GM19035 (cell line): ENCODE measurements at regions not wholly inside any gene's neighbourhood (a gene's known extent, or its start where the extent isn't known, plus 50 kb on each side); places are given as distances from the start of the nearest gene placed in this dataset.

Source experiments
- ATAC-seq: cut with Tn5 transposase; IDR thresholded peaks from one replicate; pipeline ENCODE4 v1.9.1; 2021; ENCODE audit not compliant: unreplicated experiment

DNA sequence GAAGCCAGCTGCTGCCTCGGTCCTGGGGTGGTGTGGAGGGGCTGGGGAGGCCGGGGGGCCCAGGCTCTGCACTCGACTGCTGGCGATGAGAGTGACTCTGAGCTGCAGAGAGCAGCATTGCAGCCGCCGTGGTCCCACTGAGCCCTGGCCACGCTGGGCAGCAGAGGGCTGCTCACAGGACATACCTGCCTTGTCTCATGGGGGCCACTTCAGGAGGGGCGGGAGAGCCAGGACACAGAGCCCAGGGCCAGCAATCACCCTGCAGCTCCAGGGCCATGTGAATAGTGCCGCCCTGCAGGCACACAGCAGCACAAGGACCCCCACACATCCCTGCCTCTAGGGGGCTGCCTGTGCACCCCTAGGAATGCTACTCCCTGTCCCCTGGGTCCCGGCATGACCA is 147.0 kb downstream of the CRYBB2 start:
- ATAC-seq: no peak

DNA sequence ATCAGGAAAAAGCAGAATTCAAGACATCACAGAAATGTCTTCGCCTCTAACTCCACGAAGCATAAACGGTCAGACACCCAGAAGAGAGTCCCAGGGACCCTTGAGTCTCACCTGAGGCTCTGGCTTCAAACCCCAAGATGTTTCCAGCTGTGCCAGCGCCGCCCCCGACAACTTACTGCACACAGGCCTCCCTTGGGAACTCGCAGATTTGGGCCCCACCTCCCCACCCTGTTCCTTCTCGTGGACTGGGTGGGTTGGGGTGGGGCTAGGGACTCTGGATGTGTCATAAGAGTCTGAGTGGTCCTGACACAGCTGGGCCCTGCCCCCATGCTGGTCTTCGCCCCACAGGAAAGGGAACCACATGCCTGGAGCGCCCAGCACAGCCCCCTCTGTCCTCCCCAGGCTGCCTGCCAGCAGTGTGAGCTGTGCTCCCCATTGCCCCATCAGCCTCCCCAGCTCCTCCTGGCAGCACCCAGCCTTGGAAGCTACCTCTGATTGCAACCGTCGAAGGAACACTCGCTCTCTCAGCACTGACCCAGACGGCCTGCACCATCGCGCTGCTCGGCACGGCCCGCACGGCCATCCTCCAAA is 147.5 kb downstream of the CRYBB2 start:
- no peak for ATAC-seq

DNA sequence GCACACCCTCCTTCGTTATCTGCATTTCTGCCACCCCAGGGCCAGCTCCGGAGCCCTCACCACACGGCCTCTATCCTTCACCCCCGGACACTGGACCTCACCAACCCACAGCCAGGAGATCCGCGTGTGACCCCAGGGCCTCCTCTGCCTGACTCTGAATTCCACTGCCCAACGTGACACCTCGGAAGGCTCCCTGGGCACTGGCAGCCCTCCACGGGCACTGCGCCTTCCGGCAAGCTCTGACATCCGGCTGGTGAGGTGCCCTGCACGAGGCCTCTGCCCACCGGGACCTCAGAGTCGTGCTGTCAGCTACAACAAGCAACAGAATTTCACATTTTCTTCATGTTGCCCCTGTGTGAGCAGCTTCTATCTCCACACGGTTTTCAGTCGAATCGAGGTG is 148.3 kb downstream of the CRYBB2 start:
- ATAC-seq: no peak

DNA sequence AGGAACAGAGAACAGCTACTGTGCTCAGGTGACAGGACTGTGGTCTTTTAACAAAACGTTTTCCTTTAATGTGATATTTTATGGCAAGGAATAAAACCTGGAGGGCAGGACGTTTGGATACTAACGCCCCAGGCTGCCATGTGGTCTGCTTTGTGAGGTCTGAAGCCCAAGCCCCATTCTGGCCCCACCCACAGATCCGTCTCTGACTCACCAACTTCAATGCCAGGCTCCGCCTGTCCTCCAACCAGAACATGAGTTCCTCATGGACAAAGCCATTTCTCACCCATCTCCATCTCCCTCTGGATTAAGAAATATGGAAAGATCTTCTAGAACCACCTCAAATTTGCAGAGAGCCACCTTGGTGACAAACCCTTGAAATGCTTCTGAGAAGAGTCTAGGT is 148.8 kb downstream of the CRYBB2 start:
- no peak for ATAC-seq

DNA sequence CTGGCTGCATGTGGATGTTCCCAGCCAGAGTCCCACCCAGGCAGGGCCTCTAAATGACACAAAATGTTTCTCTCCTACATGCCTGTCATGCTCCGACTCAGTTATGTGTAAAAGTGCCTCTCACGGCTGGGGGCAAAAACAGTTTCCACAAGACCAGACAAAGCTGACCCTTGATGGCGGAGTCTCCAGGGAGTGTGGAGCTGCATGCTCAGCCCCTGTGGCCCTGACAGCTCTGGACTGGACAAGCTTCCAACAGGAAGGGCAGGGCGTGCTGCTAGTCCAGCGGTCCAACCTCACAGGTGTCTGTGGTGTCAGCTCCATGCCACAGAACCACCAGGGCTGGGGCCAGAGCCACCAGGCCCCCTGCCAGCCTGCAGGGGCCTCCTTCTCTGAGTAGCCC is 149.6 kb downstream of the CRYBB2 start:
- ATAC-seq: no peak

DNA sequence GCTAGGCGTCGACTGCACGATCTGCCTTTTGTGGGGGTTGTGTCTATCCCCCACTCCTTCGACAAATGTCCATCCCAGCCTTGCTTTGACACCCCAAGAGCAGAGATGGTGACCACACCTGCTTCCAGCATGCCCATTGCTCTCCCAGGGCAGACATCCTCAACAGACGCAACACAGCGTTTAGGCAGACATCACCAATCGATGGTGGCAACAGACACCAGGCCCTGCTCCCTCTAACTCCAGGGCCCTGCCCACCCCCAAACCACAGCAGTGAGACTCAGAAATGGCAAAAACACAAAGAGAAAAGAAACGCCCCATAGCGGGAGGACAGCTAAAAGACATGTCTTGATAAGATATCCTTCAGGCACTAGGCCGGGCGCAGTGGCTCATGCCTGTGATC is 150.9 kb downstream of the CRYBB2 start:
- ATAC-seq: no peak

DNA sequence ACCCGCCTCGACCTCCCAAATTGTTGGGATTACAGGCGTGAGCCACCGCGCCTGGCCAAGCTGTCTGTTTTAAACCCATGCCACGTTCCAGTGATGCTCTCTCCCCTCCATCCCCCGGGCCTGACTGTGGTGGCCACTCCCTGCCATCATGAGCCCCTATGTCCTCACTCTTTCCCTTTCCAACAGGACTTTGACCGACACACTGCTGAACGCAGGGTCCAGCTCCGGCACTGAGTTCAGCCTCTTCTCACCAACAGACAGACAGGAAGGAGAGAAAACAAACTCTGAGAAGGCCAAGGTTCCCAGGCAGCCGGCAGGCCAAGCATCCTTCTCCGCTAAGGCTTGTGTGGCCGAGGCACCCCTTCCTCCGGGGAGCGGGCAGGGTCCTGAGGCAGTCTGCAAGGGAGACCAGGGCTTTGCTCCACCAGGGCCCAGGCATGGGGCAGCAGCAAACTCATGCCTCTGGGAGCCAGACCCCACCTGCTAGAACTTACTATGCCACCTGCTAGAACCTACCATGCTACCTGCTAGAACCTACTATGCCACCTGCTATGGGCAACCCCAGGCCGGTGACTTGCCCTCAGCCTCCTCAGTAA is 152.7 kb downstream of the CRYBB2 start:
- no peak for ATAC-seq

DNA sequence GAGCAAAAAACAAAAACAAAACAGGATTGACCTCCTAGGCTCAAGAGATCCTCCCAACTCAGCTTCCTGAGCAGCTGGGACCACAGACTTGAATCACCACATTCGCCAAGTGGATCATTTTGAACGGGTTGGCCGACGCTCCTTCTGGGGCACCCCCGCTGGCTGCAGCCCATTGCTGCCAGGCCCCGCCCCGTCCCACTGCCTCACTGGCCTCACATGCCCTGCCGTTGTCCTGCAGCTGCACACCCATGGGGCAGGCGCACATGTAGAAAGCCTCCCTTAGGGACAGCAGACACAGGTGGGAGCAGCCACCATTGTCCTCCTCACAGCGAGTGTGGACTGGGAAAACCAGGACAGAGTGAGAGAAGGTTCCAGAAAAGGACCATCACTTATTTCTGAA is 154.5 kb downstream of the CRYBB2 start:
- no peak for ATAC-seq

DNA sequence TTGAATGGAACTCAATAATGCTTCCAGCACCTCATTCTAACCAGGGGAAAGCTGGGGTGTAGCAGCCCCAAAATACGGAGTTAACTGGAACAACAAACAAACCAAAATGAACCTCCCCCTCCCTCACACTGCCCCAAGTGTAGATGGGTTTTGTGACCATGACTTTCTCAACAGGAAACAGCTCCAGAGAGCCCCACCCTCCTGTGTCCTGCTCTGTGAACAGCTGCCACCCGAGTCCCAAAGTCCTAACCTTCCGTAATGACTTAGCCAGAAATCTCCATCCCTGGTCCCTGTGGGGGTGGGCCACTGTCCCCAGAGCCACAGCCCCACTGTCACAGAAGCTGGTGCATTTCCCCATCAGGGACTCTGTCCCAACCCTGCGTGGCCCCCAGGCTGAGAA is 155.4 kb downstream of the CRYBB2 start:
- ATAC-seq: no peak

DNA sequence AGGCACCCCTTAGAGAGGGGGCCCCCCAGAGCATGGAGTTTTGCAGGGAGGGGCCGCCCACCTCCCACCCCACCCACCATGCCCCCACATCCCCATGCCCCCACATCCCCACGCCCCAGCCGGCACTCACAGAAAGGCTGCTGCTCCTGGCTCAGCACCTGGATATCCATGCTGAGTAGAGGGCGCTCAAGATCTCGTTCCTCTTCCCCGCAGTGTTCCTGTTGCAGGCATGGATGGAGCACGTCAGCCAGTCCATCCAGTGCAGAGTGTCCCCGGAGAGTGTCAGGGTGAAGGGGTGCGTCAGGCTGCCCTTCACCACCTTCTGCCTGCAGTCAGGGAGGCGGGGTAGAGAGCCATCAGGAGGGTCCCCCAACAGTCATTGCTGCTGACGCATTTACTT is 156.2 kb downstream of the CRYBB2 start:
- no peak for ATAC-seq

DNA sequence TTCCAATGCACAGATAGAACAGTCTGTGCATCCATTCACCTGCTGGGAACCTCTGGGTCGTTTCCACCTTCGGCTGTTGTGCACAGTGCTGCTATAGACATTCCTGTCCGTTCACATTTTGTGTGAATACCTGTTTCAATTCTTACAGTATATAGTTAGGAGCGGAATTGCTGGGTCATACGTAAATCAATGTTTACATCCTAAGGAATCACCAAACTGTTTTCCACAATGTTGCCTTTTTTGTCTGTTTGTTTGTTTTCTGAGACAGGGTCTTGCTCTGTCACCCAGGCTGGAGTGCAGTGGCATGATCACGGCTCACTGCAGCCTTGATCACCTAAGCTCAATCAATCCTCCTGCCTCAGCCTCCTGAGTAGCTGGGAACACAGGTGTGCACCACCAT is 158.3 kb downstream of the CRYBB2 start:
- no peak for ATAC-seq

DNA sequence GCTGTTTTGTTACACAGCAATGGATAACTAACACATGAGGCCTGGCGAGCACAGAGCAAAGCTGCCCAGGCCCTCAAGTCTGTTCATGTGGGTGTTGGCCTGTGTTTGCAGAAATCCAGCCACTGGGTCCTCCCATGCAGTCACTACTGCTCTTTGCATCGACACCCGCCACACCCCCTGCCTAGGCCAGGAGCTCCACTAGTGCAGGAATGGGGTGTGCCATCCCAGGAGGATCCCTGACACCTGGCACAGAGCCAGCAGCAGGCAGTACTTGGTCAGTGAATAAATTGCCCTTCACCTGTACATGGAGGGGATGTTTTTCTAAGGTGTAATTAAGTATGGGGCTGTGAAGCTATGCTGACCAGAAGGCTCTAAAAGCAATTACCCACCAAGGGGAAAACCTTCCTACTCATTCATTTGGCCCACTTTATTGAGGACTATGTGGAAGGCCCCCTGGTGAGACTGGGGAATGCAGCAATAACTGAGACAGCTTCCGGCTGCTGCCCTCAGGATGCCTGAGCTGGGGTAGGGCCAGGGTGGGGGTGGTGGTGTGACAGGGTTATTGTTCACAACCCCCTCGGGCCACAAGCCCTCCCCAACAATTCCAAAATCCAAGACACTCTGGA is 160.8 kb downstream of the CRYBB2 start:
- ATAC-seq: no peak

DNA sequence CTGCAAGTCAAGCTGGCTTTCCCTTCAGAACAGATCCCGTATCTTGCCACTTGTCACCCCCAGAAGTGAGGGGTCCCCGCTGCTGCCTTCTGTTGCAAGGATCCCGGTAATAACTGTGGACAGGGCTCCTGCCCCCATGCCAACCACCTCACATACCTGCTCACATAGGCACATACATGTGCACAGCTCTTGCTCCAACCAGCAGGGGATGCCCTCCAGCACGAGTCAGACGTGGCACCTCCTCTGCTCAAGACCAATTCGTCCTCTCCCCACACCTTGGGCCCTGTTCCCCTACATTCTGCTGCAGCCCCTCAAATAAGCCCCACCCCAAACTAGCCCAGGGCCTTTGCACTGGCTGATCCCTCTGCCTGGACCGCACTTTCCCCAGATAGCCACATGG is 163.3 kb downstream of the CRYBB2 start:
- no peak for ATAC-seq

DNA sequence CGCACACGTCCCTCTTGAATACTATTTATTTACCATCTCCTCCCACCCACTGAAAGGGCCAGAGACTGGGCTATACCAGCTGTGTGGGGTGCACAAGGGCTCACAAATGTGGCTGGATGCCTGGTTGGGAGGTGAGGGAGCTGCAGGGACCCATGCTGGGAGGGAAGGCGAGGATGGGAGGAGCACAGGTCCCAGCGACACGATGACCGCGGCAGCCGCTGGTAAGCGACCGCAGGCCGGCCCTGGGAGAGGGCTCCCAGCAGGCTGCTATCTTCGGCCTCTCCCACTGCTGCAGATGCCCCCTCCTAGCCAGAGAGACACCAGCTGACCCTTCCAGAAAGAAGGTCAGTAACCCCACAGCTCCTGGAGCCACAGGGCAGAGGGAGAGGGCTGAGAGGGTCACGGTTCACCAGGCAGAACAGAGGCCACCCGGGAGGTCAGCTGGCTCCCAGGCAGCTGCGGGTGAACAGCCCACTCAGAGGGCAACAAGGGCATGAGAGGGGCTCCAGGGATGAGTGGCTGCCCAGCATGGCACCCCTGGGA is 163.9 kb downstream of the CRYBB2 start:
- ATAC-seq: no peak

DNA sequence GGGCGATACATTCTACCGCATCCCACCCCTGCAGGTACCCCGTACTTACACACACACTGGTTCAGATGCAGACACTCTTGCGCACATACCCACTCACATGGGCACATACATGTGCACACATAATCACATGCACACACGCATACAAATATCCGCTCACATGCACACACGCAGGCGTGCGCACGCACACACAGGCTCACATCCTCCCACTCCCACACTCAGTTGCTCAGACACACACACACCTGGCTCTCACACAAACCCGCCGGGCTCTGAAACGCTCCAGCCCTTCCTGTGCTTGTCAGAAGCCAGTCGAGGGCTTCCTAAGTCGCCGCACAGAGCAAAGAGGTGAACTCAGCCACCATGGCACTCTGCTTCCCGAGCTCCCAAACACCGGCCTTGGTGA is 164.5 kb downstream of the CRYBB2 start:
- ATAC-seq: no peak

DNA sequence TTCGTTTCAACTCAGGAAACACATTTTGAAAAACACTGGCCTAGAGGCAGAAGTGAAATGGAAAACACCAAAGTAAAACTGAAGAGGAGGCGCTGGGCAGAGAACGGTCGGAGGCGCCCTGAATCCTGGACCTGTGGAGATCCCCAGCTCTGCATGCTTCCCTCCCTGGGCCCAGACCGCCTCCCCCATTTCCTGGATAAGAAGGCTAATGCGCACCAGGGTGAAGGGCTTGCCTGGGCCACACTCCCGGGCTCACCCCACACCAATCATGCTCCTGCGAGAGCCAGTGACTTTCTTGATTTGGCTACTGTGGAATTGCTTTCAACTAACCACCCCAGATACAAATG is 167.1 kb downstream of the CRYBB2 start:
- no peak for ATAC-seq

DNA sequence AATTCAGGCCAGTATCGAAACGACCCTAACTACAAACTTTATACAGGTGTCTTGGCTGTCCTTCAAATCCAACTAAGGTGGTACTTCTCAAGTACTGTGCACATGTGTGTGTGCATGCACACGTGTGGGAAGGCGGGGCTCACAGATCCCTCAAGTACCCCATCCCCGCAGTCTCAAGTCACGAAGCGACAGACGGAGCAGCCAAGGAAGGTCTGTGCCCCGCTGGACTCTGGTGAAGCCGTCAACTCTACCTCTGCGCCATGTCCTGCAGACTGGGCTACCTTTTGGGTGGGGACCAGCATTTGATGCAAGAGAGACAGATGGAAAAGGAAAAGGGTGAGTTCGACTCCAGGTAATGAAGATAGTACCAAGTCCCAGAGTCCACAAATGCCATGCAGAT is 169.0 kb downstream of the CRYBB2 start:
- no peak for ATAC-seq

DNA sequence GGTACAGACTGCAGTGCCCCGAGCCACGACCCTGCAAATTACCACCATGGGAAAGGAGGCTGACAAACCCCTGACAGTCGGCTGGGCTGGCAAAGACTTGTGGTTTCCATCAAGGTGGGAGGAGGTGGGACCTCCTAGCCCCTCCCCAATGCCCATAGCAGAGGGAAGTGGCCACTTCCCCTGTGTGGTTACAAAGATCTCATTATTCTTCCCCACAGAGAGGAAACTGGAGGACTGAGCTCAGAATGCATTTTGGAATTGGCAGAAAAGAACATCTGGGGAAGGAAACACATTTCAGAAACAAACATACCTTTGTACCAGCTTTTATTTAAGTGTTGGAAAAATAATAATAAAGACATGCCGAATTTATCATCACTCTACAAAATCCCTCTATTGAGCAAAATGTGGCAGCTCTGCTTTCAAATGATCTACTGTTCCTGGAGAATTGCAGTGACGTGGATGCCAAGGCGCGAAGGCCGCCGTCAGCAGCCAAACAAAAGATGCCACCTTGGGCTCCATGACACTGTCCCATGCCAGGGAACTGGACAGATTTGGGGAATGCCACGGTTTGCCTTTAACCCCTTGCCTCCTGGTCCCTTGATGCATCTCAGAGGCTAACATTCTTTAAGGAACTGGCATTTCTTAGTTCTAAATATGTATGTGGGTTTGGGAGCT is 169.6 kb downstream of the CRYBB2 start:
- no peak for ATAC-seq

DNA sequence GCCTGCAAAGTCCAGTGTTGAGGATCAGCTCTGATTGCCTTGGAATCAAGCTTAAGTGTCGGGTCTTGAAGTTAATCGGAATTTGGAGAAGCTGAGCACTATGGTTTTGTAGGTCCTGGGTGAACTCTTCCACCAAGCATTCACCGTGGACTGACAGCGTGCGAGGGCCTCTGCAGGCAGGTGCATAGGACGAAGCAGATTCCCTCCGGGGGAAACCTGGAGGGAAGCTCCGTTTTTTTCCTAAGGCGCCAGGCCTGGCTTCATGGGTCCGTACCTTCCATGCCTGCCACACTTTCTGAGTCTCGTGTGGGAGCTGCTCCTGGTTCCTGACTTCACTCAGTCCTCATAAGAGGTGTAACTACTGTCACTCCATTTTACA is 170.1 kb downstream of the CRYBB2 start:
- ATAC-seq: no peak

DNA sequence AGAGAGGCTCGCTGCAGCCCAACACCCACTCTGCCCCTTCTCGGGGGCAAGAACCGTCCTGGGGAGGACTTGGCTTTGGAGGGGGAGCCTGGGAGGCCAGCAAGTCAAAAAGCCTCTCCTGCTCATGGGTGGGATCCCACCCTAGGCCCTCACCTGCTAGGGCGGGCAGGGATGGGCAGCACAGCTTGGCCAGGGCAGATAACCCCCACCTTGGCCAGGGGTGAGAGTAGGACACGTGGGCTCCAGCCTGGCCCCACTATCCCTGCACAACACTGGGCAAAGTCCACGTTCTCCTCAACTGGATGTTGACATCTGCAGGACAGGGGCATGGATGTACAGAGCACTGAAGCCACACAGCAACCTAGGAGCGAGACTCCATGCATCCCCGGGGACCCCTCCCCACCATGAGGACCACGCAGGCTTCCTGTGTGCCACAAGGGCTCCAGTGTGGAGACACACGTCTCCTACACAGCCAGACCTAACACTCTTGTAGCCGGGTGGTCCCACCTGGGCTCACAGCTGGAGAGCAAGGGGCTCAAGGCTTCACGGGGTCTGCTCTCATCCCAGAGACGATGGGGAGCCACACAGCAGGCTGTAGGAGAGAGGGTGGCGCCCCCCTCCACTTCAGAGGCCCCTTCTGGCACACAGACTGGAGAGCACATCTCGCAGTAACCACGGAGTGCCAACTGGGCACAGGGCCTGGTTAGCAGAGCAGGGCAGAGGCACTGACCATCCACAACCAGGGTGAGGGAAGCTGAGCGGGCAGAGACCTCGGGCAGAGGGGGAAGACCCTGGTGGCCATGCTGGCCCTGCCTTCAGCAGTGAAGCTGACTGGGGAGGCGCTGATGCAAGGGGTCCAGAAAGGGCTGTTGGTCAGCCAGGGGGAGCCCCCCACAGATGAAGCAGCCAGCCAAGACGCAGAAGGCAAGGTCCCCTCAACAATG is 171.1 kb downstream of the CRYBB2 start:
- ATAC-seq: no peak

DNA sequence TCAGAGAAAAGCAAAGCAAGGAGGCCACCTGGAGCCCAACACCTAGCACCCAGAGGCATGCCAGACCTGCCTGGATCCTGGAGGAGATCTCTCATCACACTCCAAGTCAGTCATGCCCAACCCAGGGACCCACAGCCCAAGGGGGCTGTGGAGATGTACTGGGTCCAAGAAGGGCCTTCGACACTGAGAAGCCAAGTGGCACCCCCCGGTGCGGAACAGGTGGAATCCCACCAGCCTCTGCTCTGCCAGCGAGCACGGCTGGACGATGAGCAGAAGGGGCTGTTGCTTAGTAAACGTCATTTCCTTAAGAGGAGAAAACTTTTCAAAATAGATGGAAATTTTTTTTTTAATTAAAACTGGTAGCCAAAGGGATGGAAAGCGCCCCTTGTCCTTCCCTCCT is 171.9 kb upstream of the GRK3 start:
- ATAC-seq: no peak
